ENCODE measurements at regions not wholly inside any gene's neighbourhood (a gene's known extent, or its start where the extent isn't known, plus 50 kb on each side); places are given as distances from the start of the nearest gene placed in this dataset.

DNA sequence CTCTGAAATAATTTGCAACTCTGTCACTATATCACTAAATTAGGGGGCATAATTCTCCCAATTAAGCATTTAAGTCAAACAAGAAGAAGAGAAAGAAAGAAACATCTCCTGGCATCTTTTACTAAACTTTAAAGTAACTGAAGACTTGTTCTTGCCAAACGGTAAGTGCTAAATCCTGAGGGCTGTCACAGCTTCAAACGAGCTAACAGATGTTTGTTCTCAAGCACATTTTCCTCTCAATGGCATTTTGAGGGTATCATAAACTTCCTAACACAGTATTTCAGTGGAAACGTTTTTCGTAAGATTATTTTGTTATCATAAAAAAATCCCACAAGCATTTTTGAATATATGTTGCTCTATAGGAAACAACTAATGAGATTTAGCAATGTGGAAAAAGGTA, 169.5 kb upstream of the TAS2R1 start:
- H3K9me3 ChIP-seq (ENCODE audit: low read length), result no peaks in the 10 kb centered on the region
- H4K20me1 ChIP-seq (ENCODE audit: insufficient read depth, low read length), result no peaks in the 10 kb centered on the region
- no peak overlapping the region for H3K9ac ChIP-seq (ENCODE audit: insufficient read depth, low read depth, low read length)
- POLR2A ChIA-PET, result no interaction called here
- no peaks in the 10 kb centered on the region for H3K27me3 ChIP-seq (ENCODE audit: control insufficient read depth in 1 of 2, insufficient read depth in 2 of 2, low read length in 2 of 2)
- CTCF ChIA-PET (ENCODE audit: low intra/inter-chr PET ratio, low total read pairs), result no interaction called here
- no peak overlapping the region for H3K4me2 ChIP-seq (ENCODE audit: low read depth, low read length)
- in situ Hi-C loops (cut with HindIII; ENCODE audit: extremely low pct_ligation_motif_present, low pct_unique_long_range_greater_than_20kb), result no loop called here
- H3K79me2 ChIP-seq (ENCODE audit: insufficient read depth, low read length), result no peaks in the 10 kb centered on the region
- TF ChIP-seq GTF3A (CRISPR knock-in tag; conservative IDR thresholded peaks at IDR 0.05) (no peak), MED8 (CRISPR knock-in tag; IDR thresholded peaks at IDR 0.05; ENCODE audit: insufficient replicate concordance) (no peak), ZBTB1 (CRISPR knock-in tag; IDR thresholded peaks at IDR 0.05; ENCODE audit: borderline replicate concordance) (no peak), ZSCAN25 (CRISPR knock-in tag; IDR thresholded peaks at IDR 0.05) (no peak), TCF7 (IDR thresholded peaks at IDR 0.05; ENCODE audit: low read depth) (no peak), MEF2D (CRISPR knock-in tag; IDR thresholded peaks at IDR 0.05) (no peak)
- TF ChIP-seq, protein P1, sequence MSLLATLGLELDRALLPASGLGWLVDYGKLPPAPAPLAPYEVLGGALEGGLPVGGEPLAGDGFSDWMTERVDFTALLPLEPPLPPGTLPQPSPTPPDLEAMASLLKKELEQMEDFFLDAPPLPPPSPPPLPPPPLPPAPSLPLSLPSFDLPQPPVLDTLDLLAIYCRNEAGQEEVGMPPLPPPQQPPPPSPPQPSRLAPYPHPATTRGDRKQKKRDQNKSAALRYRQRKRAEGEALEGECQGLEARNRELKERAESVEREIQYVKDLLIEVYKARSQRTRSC (CRISPR knock-in tag; IDR thresholded peaks at IDR 0.05; ENCODE audit: low read depth), result no peak
- TF ChIP-seq, protein P2, sequence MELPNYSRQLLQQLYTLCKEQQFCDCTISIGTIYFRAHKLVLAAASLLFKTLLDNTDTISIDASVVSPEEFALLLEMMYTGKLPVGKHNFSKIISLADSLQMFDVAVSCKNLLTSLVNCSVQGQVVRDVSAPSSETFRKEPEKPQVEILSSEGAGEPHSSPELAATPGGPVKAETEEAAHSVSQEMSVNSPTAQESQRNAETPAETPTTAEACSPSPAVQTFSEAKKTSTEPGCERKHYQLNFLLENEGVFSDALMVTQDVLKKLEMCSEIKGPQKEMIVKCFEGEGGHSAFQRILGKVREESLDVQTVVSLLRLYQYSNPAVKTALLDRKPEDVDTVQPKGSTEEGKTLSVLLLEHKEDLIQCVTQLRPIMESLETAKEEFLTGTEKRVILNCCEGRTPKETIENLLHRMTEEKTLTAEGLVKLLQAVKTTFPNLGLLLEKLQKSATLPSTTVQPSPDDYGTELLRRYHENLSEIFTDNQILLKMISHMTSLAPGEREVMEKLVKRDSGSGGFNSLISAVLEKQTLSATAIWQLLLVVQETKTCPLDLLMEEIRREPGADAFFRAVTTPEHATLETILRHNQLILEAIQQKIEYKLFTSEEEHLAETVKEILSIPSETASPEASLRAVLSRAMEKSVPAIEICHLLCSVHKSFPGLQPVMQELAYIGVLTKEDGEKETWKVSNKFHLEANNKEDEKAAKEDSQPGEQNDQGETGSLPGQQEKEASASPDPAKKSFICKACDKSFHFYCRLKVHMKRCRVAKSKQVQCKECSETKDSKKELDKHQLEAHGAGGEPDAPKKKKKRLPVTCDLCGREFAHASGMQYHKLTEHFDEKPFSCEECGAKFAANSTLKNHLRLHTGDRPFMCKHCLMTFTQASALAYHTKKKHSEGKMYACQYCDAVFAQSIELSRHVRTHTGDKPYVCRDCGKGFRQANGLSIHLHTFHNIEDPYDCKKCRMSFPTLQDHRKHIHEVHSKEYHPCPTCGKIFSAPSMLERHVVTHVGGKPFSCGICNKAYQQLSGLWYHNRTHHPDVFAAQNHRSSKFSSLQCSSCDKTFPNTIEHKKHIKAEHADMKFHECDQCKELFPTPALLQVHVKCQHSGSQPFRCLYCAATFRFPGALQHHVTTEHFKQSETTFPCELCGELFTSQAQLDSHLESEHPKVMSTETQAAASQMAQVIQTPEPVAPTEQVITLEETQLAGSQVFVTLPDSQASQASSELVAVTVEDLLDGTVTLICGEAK (IDR thresholded peaks at IDR 0.05), result no peak
- TF ChIP-seq, protein P2 (CRISPR knock-in tag; IDR thresholded peaks at IDR 0.05), result no peak
- TF ChIP-seq, protein P3, sequence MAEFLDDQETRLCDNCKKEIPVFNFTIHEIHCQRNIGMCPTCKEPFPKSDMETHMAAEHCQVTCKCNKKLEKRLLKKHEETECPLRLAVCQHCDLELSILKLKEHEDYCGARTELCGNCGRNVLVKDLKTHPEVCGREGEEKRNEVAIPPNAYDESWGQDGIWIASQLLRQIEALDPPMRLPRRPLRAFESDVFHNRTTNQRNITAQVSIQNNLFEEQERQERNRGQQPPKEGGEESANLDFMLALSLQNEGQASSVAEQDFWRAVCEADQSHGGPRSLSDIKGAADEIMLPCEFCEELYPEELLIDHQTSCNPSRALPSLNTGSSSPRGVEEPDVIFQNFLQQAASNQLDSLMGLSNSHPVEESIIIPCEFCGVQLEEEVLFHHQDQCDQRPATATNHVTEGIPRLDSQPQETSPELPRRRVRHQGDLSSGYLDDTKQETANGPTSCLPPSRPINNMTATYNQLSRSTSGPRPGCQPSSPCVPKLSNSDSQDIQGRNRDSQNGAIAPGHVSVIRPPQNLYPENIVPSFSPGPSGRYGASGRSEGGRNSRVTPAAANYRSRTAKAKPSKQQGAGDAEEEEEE (CRISPR knock-in tag; IDR thresholded peaks at IDR 0.05; ENCODE audit: borderline replicate concordance), result no peak
- TF ChIP-seq, protein P4, sequence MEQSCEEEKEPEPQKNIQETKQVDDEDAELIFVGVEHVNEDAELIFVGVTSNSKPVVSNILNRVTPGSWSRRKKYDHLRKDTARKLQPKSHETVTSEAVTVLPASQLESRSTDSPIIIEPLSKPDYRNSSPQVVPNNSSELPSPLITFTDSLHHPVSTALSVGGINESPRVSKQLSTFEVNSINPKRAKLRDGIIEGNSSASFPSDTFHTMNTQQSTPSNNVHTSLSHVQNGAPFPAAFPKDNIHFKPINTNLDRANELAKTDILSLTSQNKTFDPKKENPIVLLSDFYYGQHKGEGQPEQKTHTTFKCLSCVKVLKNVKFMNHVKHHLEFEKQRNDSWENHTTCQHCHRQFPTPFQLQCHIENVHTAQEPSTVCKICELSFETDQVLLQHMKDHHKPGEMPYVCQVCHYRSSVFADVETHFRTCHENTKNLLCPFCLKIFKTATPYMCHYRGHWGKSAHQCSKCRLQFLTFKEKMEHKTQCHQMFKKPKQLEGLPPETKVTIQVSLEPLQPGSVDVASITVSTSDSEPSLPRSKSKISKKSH (CRISPR knock-in tag; IDR thresholded peaks at IDR 0.05; ENCODE audit: borderline replicate concordance), result no peak
- no peak for FAIRE-seq
- intact Hi-C loops (cut with micrococcal nuclease; ENCODE audit: unreplicated experiment), result no loop called here
- no TSS peak for BruUV-seq (replicated peaks)
- H3K36me3 ChIP-seq (replicated peaks in 1 of 2; ENCODE audit: control insufficient read depth in 1 of 2, insufficient read depth in 2 of 2, low read length in 2 of 2), result no peaks in the 10 kb centered on the region
- no peaks in the 10 kb centered on the region for H3K4me1 ChIP-seq (ENCODE audit: insufficient read depth, low read length)
- no peak for ATAC-seq
- no peak overlapping the region for H3K4me3 ChIP-seq (replicated peaks in 1 of 3; ENCODE audit: insufficient read depth in 1 of 3, low read depth in 2 of 3, low read length in 3 of 3)
- WGBS (ENCODE audit: low lambda C conversion rate), result 2% methylated on average over 4 of the region's 4 CpGs
- no peak overlapping the region for H2AFZ ChIP-seq (ENCODE audit: low read length)
- no peak for DNase-seq (ENCODE audit: low spot score)
- no peak overlapping the region for H3K27ac ChIP-seq (ENCODE audit: extremely low read length, insufficient read depth, low read length)
